Kidney epithelial cell (primary cell): ENCODE measurements at regions not wholly inside any gene's neighbourhood (a gene's known extent, or its start where the extent isn't known, plus 50 kb on each side); places are given as distances from the start of the nearest gene placed in this dataset.

Experiments used
- DNase-seq: peaks from one replicate; pipeline ENCODE4 v3.0.0-alpha.2; 2010; ENCODE audit warnings: low read depth
- H3K27me3 ChIP-seq: 2 replicates; pipeline ENCODE4 v1.6.0; 2011; ENCODE audit warnings: low read length; ENCODE audit not compliant: control insufficient read depth, insufficient read depth
- H3K36me3 ChIP-seq: 2 replicates; pipeline ENCODE4 v1.5.1; 2011; ENCODE audit warnings: low read length; ENCODE audit not compliant: control insufficient read depth, insufficient read depth
- H3K4me3 ChIP-seq: 2 replicates; pipeline ENCODE4 v1.5.1; 2011; ENCODE audit warnings: low read depth, mild to moderate bottlenecking, control low read depth, low read length
- CTCF ChIP-seq: IDR thresholded peaks from 2 replicates; pipeline ENCODE4 v1.5.1; 2011; ENCODE audit warnings: mild to moderate bottlenecking, moderate library complexity, low read length, control low read depth, inconsistent platforms; ENCODE audit not compliant: insufficient read depth, poor library complexity, severe bottlenecking

DNA sequence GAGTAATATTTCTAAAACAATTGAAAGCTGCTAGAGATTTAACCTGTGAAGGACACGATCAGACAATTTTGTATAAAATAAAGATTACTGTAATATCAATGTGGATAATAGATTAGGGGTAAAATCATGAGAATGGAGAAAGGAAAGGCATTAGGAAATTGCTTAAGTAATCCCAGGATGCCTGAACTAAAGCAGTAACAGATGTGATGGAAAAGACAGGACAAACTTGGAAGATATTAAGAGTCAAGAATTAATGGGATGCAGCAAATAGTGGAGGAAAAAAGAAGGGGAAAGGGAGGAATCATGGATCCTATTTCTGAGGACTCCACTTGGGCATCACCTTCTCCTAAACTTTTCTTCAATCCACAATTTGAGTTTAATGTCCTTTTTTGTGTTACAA, 437.1 kb upstream of the PMFBP1 start:
- Histone ChIP-seq H3K27me3 (no peaks in the 10 kb centered on the region), H3K4me3 (no peak overlapping the region), H3K36me3 (no peaks in the 10 kb centered on the region)
- DNase-seq, result no peak
- TF ChIP-seq CTCF, result no peak

DNA sequence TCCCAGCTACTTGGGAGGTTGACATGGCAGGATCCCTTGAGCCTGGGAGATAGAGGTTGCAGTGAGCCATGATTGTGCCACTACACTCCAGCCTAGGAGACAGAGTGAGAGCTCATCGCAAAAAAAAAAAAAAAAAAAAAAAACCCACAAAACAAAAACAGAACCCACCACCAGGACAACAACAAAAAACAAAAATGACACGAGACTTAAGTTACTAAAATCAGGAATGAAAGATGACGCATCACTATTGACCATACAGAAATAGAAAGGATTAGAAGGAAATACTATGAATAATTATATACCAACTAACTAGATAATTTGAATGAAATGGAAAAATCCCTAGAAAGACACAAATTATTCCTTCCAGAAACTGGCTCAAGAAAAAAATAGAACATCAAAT, 432.4 kb upstream of the PMFBP1 start:
- Histone ChIP-seq H3K27me3 (no peaks in the 10 kb centered on the region), H3K36me3 (no peaks in the 10 kb centered on the region), H3K4me3 (no peak overlapping the region)
- TF ChIP-seq CTCF, result no peak
- no peak for DNase-seq

DNA sequence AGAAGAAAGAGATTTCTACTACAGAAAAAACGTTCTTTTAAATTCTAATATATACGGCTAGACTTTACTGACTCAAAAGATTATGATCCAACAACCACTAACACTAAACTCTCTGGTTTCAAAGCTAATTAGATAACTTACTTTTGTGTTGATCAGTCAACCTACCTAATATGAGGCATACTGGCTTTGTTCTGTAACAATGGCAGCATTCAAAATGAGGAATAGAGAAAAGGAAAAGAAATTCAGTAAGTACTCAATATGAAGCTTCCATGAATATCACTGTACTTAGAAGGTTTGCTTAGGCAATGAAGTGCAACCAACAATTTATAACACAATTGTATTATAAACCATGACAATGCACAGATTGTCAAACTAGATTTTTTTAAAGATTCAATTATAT, 430.5 kb upstream of the PMFBP1 start:
- Histone ChIP-seq H3K36me3 (no peaks in the 10 kb centered on the region), H3K4me3 (no peak overlapping the region), H3K27me3 (no peaks in the 10 kb centered on the region)
- no peak for DNase-seq
- TF ChIP-seq CTCF, result no peak

- no peak for TF ChIP-seq CTCF
- DNase-seq, result no peak
- H3K36me3 ChIP-seq, result no peaks in the 10 kb centered on the region
- H3K4me3 ChIP-seq, result no peak overlapping the region
- H3K27me3 ChIP-seq, result no peaks in the 10 kb centered on the region
Observed at GRCh38 chr16:72598696-72599095, 426.7 kb upstream of the PMFBP1 start.

DNA sequence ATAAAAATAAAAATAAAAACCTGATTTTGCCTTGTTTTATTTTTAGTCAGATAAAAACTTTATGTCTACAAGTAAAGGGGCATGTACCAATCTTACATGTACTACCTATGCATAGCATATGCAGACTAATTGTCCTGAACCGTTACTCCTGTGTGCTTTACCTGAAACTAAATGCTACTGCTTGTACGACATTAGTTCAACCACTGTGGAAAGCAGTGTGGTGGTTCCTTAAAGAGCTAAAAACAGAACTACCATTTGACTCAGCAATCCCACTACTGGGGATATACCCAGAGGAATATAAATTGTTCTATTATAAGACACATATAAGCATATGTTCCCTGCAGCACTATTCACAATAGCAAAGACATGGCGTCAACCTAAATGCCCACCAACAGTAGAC, 426.0 kb upstream of the PMFBP1 start:
- Histone ChIP-seq H3K36me3 (no peaks in the 10 kb centered on the region), H3K4me3 (no peak overlapping the region), H3K27me3 (no peaks in the 10 kb centered on the region)
- DNase-seq, result no peak
- no peak for TF ChIP-seq CTCF

- TF ChIP-seq CTCF, result no peak
- no peaks in the 10 kb centered on the region for H3K27me3 ChIP-seq
- DNase-seq, result no peak
- H3K4me3 ChIP-seq, result no peak overlapping the region
- H3K36me3 ChIP-seq, result no peaks in the 10 kb centered on the region
Observed at GRCh38 chr16:72596373-72596772, 424.4 kb upstream of the PMFBP1 start.
